Cardiac muscle cell (in vitro differentiated cells and primary cell): ENCODE measurements at regions not wholly inside any gene's neighbourhood (a gene's known extent, or its start where the extent isn't known, plus 50 kb on each side); places are given as distances from the start of the nearest gene placed in this dataset.

ENCODE experiments used
- DNase-seq, 2 donors: peaks; one replicate each; pipeline versions ENCODE4 v3.0.0 to v3.0.0-alpha.2; 2010 to 2017; ENCODE audit warnings: low read depth in 1 of 2, low spot score in 1 of 2
- H3K27ac ChIP-seq: fragments of 200-600 bp; sonication (generic); 2 replicates; pipeline ENCODE4 v1.5.1; 2016
- H3K27me3 ChIP-seq: fragments of 200-600 bp; sonication (generic); 2 replicates; pipeline ENCODE4 v1.6.0; 2016; ENCODE audit warnings: control low read depth
- H3K36me3 ChIP-seq: fragments of 200-600 bp; sonication (generic); 2 replicates; pipeline ENCODE4 v1.5.1; 2016; ENCODE audit warnings: control low read depth
- H3K4me1 ChIP-seq: fragments of 200-600 bp; sonication (generic); 2 replicates; pipeline ENCODE4 v1.8.1; 2017; ENCODE audit warnings: low read depth, mild to moderate bottlenecking, mixed run types
- H3K4me3 ChIP-seq: fragments of 200-600 bp; sonication (generic); 2 replicates; pipeline ENCODE4 v1.5.1; 2016; ENCODE audit warnings: mild to moderate bottlenecking
- H3K9me3 ChIP-seq: fragments of 200-600 bp; sonication (generic); 2 replicates; pipeline ENCODE4 v1.5.1; 2017; ENCODE audit warnings: low read depth, mild to moderate bottlenecking, control low read depth
- TF ChIP-seq, protein P1 (sequence below): IDR thresholded peaks from 2 replicates; pipeline ENCODE4 v1.5.1; 2012; ENCODE audit warnings: low read depth, mild to moderate bottlenecking, low read length

DNA sequence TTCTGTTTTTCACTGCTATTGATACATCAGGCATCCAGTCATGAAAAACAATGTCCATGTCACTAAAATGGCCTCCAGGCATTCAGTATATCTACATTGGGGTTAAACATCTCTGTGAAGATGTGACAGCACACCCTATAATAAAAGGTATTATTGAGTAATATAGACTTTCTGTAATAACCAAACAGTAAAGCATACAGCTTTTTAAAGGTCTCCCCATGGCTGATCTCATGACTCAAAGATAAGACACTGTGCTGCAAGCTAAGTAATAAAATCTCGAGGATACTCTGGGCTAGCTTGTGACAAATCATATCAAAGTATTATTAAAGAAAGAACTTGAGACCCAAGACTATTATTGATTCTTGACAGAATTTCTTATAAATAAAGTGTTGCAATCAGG, 613.1 kb upstream of the PKN2 start:
- no peaks in the 10 kb centered on the region for H3K4me1 ChIP-seq
- H3K27me3 ChIP-seq: no peaks in the 10 kb centered on the region
- H3K4me3 ChIP-seq: no peak overlapping the region
- H3K36me3 ChIP-seq: no peaks in the 10 kb centered on the region
- H3K9me3 ChIP-seq: no peaks in the 10 kb centered on the region
- H3K27ac ChIP-seq: no peak overlapping the region
- DNase-seq: no peak
- TF ChIP-seq, protein P1, sequence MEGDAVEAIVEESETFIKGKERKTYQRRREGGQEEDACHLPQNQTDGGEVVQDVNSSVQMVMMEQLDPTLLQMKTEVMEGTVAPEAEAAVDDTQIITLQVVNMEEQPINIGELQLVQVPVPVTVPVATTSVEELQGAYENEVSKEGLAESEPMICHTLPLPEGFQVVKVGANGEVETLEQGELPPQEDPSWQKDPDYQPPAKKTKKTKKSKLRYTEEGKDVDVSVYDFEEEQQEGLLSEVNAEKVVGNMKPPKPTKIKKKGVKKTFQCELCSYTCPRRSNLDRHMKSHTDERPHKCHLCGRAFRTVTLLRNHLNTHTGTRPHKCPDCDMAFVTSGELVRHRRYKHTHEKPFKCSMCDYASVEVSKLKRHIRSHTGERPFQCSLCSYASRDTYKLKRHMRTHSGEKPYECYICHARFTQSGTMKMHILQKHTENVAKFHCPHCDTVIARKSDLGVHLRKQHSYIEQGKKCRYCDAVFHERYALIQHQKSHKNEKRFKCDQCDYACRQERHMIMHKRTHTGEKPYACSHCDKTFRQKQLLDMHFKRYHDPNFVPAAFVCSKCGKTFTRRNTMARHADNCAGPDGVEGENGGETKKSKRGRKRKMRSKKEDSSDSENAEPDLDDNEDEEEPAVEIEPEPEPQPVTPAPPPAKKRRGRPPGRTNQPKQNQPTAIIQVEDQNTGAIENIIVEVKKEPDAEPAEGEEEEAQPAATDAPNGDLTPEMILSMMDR: no peak

DNA sequence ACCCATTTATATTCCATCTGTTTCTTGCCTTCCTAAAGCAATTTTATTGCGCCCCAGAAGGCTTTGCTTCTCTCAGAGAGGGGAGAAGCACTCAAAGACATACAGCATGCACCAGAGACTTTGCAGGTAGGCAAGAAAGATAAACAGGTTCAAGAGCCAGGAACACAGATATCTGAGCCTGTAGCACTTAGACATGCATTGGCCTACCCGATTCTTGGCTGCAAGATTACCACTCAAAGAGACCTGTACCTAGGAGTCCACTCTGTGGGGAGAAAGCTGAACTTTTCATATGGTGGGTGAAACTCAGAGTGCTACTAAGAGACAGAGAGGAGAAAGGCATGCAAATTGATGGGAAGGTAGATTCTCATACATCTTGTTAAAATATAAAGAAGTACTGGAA, 609.4 kb upstream of the PKN2 start:
- Histone ChIP-seq H3K9me3 (no peaks in the 10 kb centered on the region), H3K4me1 (no peaks in the 10 kb centered on the region), H3K27me3 (no peaks in the 10 kb centered on the region), H3K27ac (no peak overlapping the region), H3K36me3 (no peaks in the 10 kb centered on the region), H3K4me3 (no peak overlapping the region)
- TF ChIP-seq, protein P1: no peak
- DNase-seq: no peak

DNA sequence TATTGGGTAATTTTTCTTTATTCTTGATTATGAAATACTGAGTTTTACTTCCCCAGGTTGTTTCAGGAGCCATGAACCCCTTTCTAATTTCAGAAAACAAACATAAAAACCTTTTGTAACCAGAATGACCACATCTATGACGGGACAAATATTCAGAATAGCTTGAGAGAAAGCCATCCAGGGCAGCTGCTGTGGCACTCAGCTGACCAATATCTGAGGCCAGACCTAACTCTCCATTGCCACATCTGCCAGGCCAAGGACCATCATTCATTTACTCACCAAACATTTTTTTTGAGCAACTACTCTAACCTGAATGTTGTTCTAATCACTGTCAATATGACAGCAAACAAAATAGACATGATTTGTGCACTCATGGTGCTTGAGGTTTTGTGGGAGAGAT, 608.3 kb upstream of the PKN2 start:
- no peaks in the 10 kb centered on the region for H3K9me3 ChIP-seq
- H3K27ac ChIP-seq: no peak overlapping the region
- no peaks in the 10 kb centered on the region for H3K36me3 ChIP-seq
- no peak for DNase-seq
- no peaks in the 10 kb centered on the region for H3K27me3 ChIP-seq
- TF ChIP-seq, protein P1: no peak
- H3K4me3 ChIP-seq: no peak overlapping the region
- no peaks in the 10 kb centered on the region for H3K4me1 ChIP-seq

DNA sequence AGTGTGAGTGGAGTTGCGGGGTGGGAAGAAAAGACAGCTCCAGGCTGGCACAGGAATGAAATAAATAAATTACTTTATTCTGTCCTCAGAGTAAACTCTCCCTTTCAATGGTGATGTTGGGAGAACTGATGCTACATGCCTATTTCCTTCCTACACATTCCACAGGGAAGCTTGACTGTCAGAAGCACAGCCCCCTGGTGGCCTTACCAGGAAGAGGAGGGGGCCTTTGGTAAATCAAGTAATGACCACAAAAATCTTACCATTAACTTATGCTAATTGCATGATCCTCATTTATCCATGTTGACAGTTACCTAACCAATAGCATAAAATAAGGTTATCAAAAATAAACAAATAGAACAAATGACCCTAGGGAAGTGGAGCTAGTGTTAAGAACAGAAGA, 605.0 kb upstream of the PKN2 start:
- no peak overlapping the region for H3K4me3 ChIP-seq
- H3K27ac ChIP-seq: no peak overlapping the region
- DNase-seq: peak; percentile 27 to 66
- no peaks in the 10 kb centered on the region for H3K27me3 ChIP-seq
- TF ChIP-seq, protein P1: peak; percentile 43
- no peaks in the 10 kb centered on the region for H3K4me1 ChIP-seq
- no peaks in the 10 kb centered on the region for H3K36me3 ChIP-seq
- H3K9me3 ChIP-seq: no peaks in the 10 kb centered on the region

DNA sequence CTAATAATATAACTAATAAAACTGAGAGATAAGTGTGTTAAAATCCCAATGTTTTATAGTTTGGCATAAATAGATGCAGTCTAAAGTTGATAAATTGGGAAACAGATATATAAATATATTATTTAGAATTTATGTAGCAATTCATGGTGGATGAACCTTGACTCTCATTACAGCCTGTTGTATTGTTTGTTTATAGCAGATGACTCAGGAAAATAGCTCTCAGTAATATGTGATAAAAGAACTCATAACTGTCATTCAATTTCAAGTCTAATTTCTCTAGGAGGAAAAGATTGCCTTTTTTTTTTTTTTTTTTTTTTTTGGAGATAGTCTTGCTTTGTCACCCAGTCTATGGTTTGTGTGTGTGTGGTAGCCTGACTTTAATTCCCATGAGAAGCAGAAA, 603.2 kb upstream of the PKN2 start:
- Histone ChIP-seq H3K27me3 (no peaks in the 10 kb centered on the region), H3K27ac (no peak overlapping the region), H3K36me3 (no peaks in the 10 kb centered on the region), H3K4me3 (no peak overlapping the region), H3K9me3 (no peaks in the 10 kb centered on the region), H3K4me1 (no peaks in the 10 kb centered on the region)
- no peak for DNase-seq
- TF ChIP-seq, protein P1: no peak

DNA sequence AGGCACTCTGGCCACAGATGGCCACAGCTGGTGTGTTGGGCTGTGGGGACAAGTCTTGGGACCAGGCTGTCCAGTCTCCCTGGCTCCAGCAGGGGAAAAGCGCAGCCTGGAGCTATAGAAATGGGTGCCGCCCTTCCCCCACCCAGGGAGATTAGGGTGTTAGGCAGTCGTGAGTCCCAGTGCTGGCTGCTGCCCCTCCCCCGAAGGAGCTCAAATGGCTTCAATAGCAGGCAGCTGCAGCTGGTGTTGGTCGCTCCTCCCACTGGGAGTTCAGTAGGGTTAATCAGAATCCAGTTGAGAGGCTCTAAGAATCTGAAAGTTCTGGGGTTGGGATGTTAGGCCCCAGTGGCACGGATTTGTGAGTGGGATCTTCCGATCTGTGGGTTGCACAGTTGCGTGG, 595.6 kb upstream of the PKN2 start:
- TF ChIP-seq, protein P1: no peak
- no peaks in the 10 kb centered on the region for H3K9me3 ChIP-seq
- no peak for DNase-seq
- H3K4me1 ChIP-seq: no peaks in the 10 kb centered on the region
- no peaks in the 10 kb centered on the region for H3K36me3 ChIP-seq
- no peak overlapping the region for H3K4me3 ChIP-seq
- H3K27me3 ChIP-seq: no peaks in the 10 kb centered on the region
- H3K27ac ChIP-seq: no peak overlapping the region
